HCT116 (cell line): ENCODE measurements at regions not wholly inside any gene's neighbourhood (a gene's known extent, or its start where the extent isn't known, plus 50 kb on each side); places are given as distances from the start of the nearest gene placed in this dataset.

Source experiments
- ATAC-seq: fragments of 200-7000 bp; cut with Tn5 transposase; 2 replicates; pipeline ENCODE4 v1.9.1; 2020; ENCODE audit warnings: mild to moderate bottlenecking, moderate library complexity
- BruUV-seq: library from RNA; stranded (reverse); fragments of 400-500 nt; replicated peaks from 2 replicates; lab custom pipeline; 2021; lab: Mats Ljungman, UMichigan
- CTCF ChIA-PET: fragments of 300-600 bp; sonication (Branson Sonifier 250); formaldehyde crosslinking; loops from one replicate; lab custom pipeline; 2021; ENCODE audit warnings: antibody characterized with exemption; lab: Charles Lee
- POLR2A ChIA-PET: fragments of 300-600, 350-600 bp; sonication (Branson Sonifier 250); formaldehyde crosslinking; loops from one replicate; lab custom pipeline; 2021; ENCODE audit warnings: antibody characterized with exemption; lab: Charles Lee
- RAD21 ChIA-PET, 2 experiments: fragments of 300-600 bp; sonication (Branson Sonifier 250); formaldehyde crosslinking; loops; one replicate each; lab custom pipeline; 2023; ENCODE audit warnings: low total read pairs in 2 of 2; ENCODE audit not compliant: uncharacterized antibody in 2 of 2, unreplicated experiment in 2 of 2, low non-redundant PET in 1 of 2; lab: Charles Lee
- DNase-seq: peaks from one replicate; pipeline ENCODE4 v3.0.0-alpha.2; 2010; ENCODE audit warnings: low read depth, low spot score
- H2AFZ ChIP-seq: fragments of 200-600 bp; shearing (Covaris generic), sonication (generic); 2 replicates; pipeline ENCODE4 v1.6.1; 2017; ENCODE audit warnings: low read depth, mixed run types, mixed read lengths, antibody characterized with exemption, low read length; ENCODE audit not compliant: poor library complexity, severe bottlenecking
- H3K27ac ChIP-seq: 2 replicates; pipeline ENCODE4 v1.5.1; 2012; ENCODE audit warnings: low read depth, low read length
- H3K27me3 ChIP-seq: fragments of 200-600 bp; sonication (generic); 2 replicates; pipeline ENCODE4 v1.6.1; 2016; ENCODE audit warnings: mixed run types, low read length, mixed read lengths; ENCODE audit not compliant: insufficient read depth
- H3K36me3 ChIP-seq, 2 experiments: fragments of 200-500 bp in 1 of 2; fragments of 200-600 bp in 1 of 2; sonication (Bioruptor generic) in 1 of 2; sonication (generic) in 1 of 2; 2 replicates each; pipeline versions ENCODE4 v1.5.1 to v1.6.1; 2014 to 2016; ENCODE audit warnings: low read length in 2 of 2, inconsistent platforms in 1 of 2, mixed read lengths in 1 of 2, mixed run types in 1 of 2; ENCODE audit not compliant: insufficient read depth in 2 of 2, control insufficient read depth in 1 of 2
- H3K4me1 ChIP-seq, 2 experiments: fragments of 200-600 bp in 1 of 2; sonication (generic) in 1 of 2; 2 replicates each; pipeline versions ENCODE4 v1.5.1 to v1.6.1; 2012 to 2017; ENCODE audit warnings: low read length in 2 of 2, inconsistent platforms in 1 of 2, mild to moderate bottlenecking in 1 of 2, mixed read lengths in 1 of 2, mixed run types in 1 of 2, moderate library complexity in 1 of 2; ENCODE audit not compliant: insufficient read depth in 2 of 2, control insufficient read depth in 1 of 2
- H3K4me2 ChIP-seq: fragments of 200-600 bp; sonication (generic); 2 replicates; pipeline ENCODE4 v1.6.1; 2017; ENCODE audit warnings: mixed run types, low read length, mixed read lengths
- H3K4me3 ChIP-seq, 2 experiments: fragments of 200-600 bp in 1 of 2; sonication (generic) in 1 of 2; replicated peaks in 1 of 2; 2 replicates each; pipeline ENCODE4 v1.5.1; 2011 to 2016; ENCODE audit warnings: low read length in 2 of 2, control low read depth in 1 of 2, low read depth in 1 of 2, mild to moderate bottlenecking in 1 of 2, mixed read lengths in 1 of 2, mixed run types in 1 of 2
- H3K79me2 ChIP-seq: fragments of 200-600 bp; sonication (generic); 2 replicates; pipeline ENCODE4 v1.6.1; 2017; ENCODE audit warnings: mild to moderate bottlenecking, mixed run types, low read length, moderate library complexity, mixed read lengths; ENCODE audit not compliant: insufficient read depth
- H3K9ac ChIP-seq: fragments of 200-600 bp; sonication (generic); 2 replicates; pipeline ENCODE4 v1.6.1; 2016; ENCODE audit warnings: low read length, mixed read lengths
- H3K9me2 ChIP-seq: fragments of 200-600 bp; sonication (generic), shearing (Covaris generic); 2 replicates; pipeline ENCODE4 v1.6.1; 2017; ENCODE audit warnings: mixed run types, mild to moderate bottlenecking, moderate library complexity; ENCODE audit not compliant: insufficient read depth
- H3K9me3 ChIP-seq, 2 experiments: fragments of 200-500 bp in 1 of 2; fragments of 200-600 bp in 1 of 2; sonication (Bioruptor generic) in 1 of 2; sonication (generic) in 1 of 2; 2 replicates each; pipeline ENCODE4 v1.6.1; 2014 to 2017; ENCODE audit warnings: low read length in 2 of 2, mixed read lengths in 2 of 2, inconsistent platforms in 1 of 2, low read depth in 1 of 2, mild to moderate bottlenecking in 1 of 2, mixed run types in 1 of 2, moderate library complexity in 1 of 2; ENCODE audit not compliant: control insufficient read depth in 1 of 2, insufficient read depth in 1 of 2
- H4K20me1 ChIP-seq: fragments of 200-600 bp; sonication (generic), shearing (Covaris generic); 2 replicates; pipeline ENCODE4 v1.6.1; 2017; ENCODE audit warnings: mixed run types, mild to moderate bottlenecking, moderate library complexity; ENCODE audit not compliant: insufficient read depth
- CBX3 ChIP-seq: IDR thresholded peaks from 2 replicates; pipeline ENCODE4 v1.6.1; 2012; ENCODE audit warnings: low read depth
- CEBPB ChIP-seq: IDR thresholded peaks from 2 replicates; pipeline ENCODE4 v1.6.1; 2012; ENCODE audit warnings: low read depth
- EGR1 ChIP-seq: IDR thresholded peaks from 2 replicates; pipeline ENCODE4 v1.6.1; 2012; ENCODE audit warnings: low read depth
- EZH2 ChIP-seq: fragments of 200-600 bp; sonication (generic); IDR thresholded peaks from 2 replicates; pipeline ENCODE4 v1.6.1; 2017; ENCODE audit warnings: antibody characterized with exemption, mixed run types
- EZH2phosphoT487 ChIP-seq: fragments of 200-600 bp; IDR thresholded peaks from 2 replicates; pipeline ENCODE4 v1.6.1; 2018; ENCODE audit warnings: antibody characterized with exemption, borderline replicate concordance
- FOSL1 ChIP-seq: IDR thresholded peaks from 2 replicates; pipeline ENCODE4 v1.6.1; 2012; ENCODE audit warnings: low read depth
- JUND ChIP-seq: IDR thresholded peaks from 2 replicates; pipeline ENCODE4 v1.6.1; 2012
- POLR2AphosphoS5 ChIP-seq: IDR thresholded peaks from 2 replicates; pipeline ENCODE4 v1.6.1; 2011; ENCODE audit warnings: mild to moderate bottlenecking, low read depth, low read length, moderate library complexity
- RAD21 ChIP-seq: IDR thresholded peaks from 2 replicates; pipeline ENCODE4 v1.6.1; 2012; ENCODE audit warnings: low read depth, mild to moderate bottlenecking
- SIN3A ChIP-seq: IDR thresholded peaks from 2 replicates; pipeline ENCODE4 v1.6.1; 2012; ENCODE audit warnings: low read depth
- SP1 ChIP-seq: IDR thresholded peaks from 2 replicates; pipeline ENCODE4 v1.6.1; 2012; ENCODE audit warnings: low read depth
- TCF7L2 ChIP-seq: IDR thresholded peaks from 2 replicates; pipeline ENCODE4 v1.7.0; 2011; ENCODE audit warnings: borderline replicate concordance, inconsistent platforms; ENCODE audit not compliant: insufficient read depth, insufficient read length; ENCODE audit errors: extremely low read depth
- YY1 ChIP-seq: IDR thresholded peaks from 2 replicates; pipeline ENCODE4 v1.6.1; 2011; ENCODE audit warnings: low read length, low read depth, moderate library complexity, mild to moderate bottlenecking; ENCODE audit not compliant: insufficient replicate concordance; ENCODE audit errors: extremely low read depth
- ZFX ChIP-seq: fragments of 450-650 bp; IDR thresholded peaks from 2 replicates; pipeline ENCODE4 v1.6.1; 2017
- ZNF274 ChIP-seq: fragments of 200-500 bp; sonication (Bioruptor generic); IDR thresholded peaks from 2 replicates; pipeline ENCODE4 v1.6.1; 2014; ENCODE audit warnings: mild to moderate bottlenecking, low read depth, low read length, inconsistent platforms
- intact Hi-C: fragments of 100-400 bp; cut with micrococcal nuclease; formaldehyde crosslinking; loops from 2 replicates; pipeline ENCODE4 v1.10.0; 2022
- TF ChIP-seq, protein P1 (sequence below): IDR thresholded peaks from 2 replicates; pipeline ENCODE4 v1.6.1; 2012
- TF ChIP-seq, protein P2 (sequence below): IDR thresholded peaks from 2 replicates; pipeline ENCODE4 v1.6.1; 2011; ENCODE audit warnings: mild to moderate bottlenecking, low read length, moderate library complexity; ENCODE audit not compliant: insufficient replicate concordance; ENCODE audit errors: extremely low read depth
- TF ChIP-seq, protein P3 (sequence below): IDR thresholded peaks from 2 replicates; pipeline ENCODE4 v1.6.1; 2012
- TF ChIP-seq, protein P4 (sequence below), 3 experiments: fragments of 200-600 bp in 1 of 3; sonication (generic) in 1 of 3; IDR thresholded peaks in 2 of 3; conservative IDR thresholded peaks in 1 of 3; 2 replicates each; pipeline ENCODE4 v1.5.1; 2012 to 2017; ENCODE audit warnings: low read depth in 2 of 3, low read length in 2 of 3, antibody characterized with exemption in 1 of 3, borderline replicate concordance in 1 of 3, control low read depth in 1 of 3, mild to moderate bottlenecking in 1 of 3, mixed read lengths in 1 of 3, mixed run types in 1 of 3, moderate library complexity in 1 of 3; ENCODE audit not compliant: insufficient read depth in 1 of 3

GRCh38 chr5:5741418-5741817 is 318.9 kb downstream of the ICE1 start:
- ChIA-PET RAD21 (no interaction called here), POLR2A (no interaction called here), CTCF (no interaction called here)
- Histone ChIP-seq H3K9ac (no peak overlapping the region), H3K27ac (no peak overlapping the region), H2AFZ (no peak overlapping the region), H4K20me1 (no peaks in the 10 kb centered on the region), H3K9me2 (no peaks in the 10 kb centered on the region), H3K36me3 (no peaks in the 10 kb centered on the region), H3K79me2 (no peaks in the 10 kb centered on the region), H3K4me3 (no peak overlapping the region), H3K27me3 (no peaks in the 10 kb centered on the region), H3K4me1 (no peaks in the 10 kb centered on the region), H3K9me3 (peaks cover 0 to 8% of the 10 kb centered on the region in 2 experiments; a peak in 1 of 4 replicates), H3K4me2 (no peak overlapping the region)
- TF ChIP-seq TCF7L2 (no peak), FOSL1 (no peak), CBX3 (no peak), SIN3A (no peak), YY1 (no peak), EZH2 (no peak), EZH2phosphoT487 (no peak), EGR1 (no peak), JUND (no peak), RAD21 (no peak), SP1 (no peak), ZFX (no peak), CEBPB (no peak), ZNF274 (no peak), POLR2AphosphoS5 (no peak)
- TF ChIP-seq, protein P1, sequence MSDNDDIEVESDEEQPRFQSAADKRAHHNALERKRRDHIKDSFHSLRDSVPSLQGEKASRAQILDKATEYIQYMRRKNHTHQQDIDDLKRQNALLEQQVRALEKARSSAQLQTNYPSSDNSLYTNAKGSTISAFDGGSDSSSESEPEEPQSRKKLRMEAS: no peak
- TF ChIP-seq, protein P2, sequence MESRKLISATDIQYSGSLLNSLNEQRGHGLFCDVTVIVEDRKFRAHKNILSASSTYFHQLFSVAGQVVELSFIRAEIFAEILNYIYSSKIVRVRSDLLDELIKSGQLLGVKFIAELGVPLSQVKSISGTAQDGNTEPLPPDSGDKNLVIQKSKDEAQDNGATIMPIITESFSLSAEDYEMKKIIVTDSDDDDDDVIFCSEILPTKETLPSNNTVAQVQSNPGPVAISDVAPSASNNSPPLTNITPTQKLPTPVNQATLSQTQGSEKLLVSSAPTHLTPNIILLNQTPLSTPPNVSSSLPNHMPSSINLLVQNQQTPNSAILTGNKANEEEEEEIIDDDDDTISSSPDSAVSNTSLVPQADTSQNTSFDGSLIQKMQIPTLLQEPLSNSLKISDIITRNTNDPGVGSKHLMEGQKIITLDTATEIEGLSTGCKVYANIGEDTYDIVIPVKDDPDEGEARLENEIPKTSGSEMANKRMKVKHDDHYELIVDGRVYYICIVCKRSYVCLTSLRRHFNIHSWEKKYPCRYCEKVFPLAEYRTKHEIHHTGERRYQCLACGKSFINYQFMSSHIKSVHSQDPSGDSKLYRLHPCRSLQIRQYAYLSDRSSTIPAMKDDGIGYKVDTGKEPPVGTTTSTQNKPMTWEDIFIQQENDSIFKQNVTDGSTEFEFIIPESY: no peak
- TF ChIP-seq, protein P3, sequence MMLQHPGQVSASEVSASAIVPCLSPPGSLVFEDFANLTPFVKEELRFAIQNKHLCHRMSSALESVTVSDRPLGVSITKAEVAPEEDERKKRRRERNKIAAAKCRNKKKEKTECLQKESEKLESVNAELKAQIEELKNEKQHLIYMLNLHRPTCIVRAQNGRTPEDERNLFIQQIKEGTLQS: no peak
- TF ChIP-seq, protein P4, sequence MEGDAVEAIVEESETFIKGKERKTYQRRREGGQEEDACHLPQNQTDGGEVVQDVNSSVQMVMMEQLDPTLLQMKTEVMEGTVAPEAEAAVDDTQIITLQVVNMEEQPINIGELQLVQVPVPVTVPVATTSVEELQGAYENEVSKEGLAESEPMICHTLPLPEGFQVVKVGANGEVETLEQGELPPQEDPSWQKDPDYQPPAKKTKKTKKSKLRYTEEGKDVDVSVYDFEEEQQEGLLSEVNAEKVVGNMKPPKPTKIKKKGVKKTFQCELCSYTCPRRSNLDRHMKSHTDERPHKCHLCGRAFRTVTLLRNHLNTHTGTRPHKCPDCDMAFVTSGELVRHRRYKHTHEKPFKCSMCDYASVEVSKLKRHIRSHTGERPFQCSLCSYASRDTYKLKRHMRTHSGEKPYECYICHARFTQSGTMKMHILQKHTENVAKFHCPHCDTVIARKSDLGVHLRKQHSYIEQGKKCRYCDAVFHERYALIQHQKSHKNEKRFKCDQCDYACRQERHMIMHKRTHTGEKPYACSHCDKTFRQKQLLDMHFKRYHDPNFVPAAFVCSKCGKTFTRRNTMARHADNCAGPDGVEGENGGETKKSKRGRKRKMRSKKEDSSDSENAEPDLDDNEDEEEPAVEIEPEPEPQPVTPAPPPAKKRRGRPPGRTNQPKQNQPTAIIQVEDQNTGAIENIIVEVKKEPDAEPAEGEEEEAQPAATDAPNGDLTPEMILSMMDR (IDR thresholded peaks at IDR 0.05 in 2 of 3, conservative IDR thresholded peaks at IDR 0.05 in 1 of 3; ENCODE audit: borderline replicate concordance in 1 of 3, insufficient read depth in 1 of 3, low read depth in 2 of 3, low read length in 2 of 3): no peak
- no TSS peak for BruUV-seq
- intact Hi-C loops: no loop called here
- no peak for ATAC-seq
- DNase-seq: no peak
